ENCODE measurements at regions not wholly inside any gene's neighbourhood (a gene's known extent, or its start where the extent isn't known, plus 50 kb on each side); places are given as distances from the start of the nearest gene placed in this dataset.

- TF ChIP-seq, protein P1, sequence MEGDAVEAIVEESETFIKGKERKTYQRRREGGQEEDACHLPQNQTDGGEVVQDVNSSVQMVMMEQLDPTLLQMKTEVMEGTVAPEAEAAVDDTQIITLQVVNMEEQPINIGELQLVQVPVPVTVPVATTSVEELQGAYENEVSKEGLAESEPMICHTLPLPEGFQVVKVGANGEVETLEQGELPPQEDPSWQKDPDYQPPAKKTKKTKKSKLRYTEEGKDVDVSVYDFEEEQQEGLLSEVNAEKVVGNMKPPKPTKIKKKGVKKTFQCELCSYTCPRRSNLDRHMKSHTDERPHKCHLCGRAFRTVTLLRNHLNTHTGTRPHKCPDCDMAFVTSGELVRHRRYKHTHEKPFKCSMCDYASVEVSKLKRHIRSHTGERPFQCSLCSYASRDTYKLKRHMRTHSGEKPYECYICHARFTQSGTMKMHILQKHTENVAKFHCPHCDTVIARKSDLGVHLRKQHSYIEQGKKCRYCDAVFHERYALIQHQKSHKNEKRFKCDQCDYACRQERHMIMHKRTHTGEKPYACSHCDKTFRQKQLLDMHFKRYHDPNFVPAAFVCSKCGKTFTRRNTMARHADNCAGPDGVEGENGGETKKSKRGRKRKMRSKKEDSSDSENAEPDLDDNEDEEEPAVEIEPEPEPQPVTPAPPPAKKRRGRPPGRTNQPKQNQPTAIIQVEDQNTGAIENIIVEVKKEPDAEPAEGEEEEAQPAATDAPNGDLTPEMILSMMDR (IDR thresholded peaks at IDR 0.05) = no peak
- no peak for TF ChIP-seq POLR2AphosphoS5 (IDR thresholded peaks at IDR 0.05)
- no peak for TF ChIP-seq POLR2A (IDR thresholded peaks at IDR 0.05)
- TF ChIP-seq EP300 (IDR thresholded peaks at IDR 0.05) = no peak
These were observed 88.2 kb upstream of the OLFM3 start for GRCh38 chr1:102084771-102085535.
